Urinary bladder (tissue), 3 donors: ENCODE measurements at regions not wholly inside any gene's neighbourhood (a gene's known extent, or its start where the extent isn't known, plus 50 kb on each side); places are given as distances from the start of the nearest gene placed in this dataset.
"Not testable (repeated sequence)": the region's sequence is repeated elsewhere in the genome, so short reads cannot be mapped to it uniquely, and the experiment has no call there.

ENCODE experiments used
- DNase-seq: peaks from one replicate; pipeline ENCODE4 v3.0.0-alpha.2; 2015; ENCODE audit errors: extremely low spot score
- H3K27ac ChIP-seq: one replicate; pipeline ENCODE4 v1.5.1; 2013; ENCODE audit warnings: low read depth, mild to moderate bottlenecking, moderate library complexity
- H3K36me3 ChIP-seq: one replicate; pipeline ENCODE4 v1.6.1; 2013; ENCODE audit warnings: mild to moderate bottlenecking, moderate library complexity; ENCODE audit not compliant: insufficient read depth
- H3K4me1 ChIP-seq: one replicate; pipeline ENCODE4 v1.6.1; 2013; ENCODE audit warnings: mild to moderate bottlenecking, moderate library complexity; ENCODE audit not compliant: insufficient read depth
- H3K4me3 ChIP-seq: one replicate; pipeline ENCODE4 v1.5.1; 2013; ENCODE audit warnings: low read depth, low read length
- WGBS: extraction: QIAGEN DNeasy Blood & Tissue Kit; methylation state at CpG from one replicate; pipeline ENCODE4 v1.1.7; 2013; 5-methylcytosine and 5-hydroxymethylcytosine counted together
- donor health status: healthy with polysubstance abuse.
- donor health status: healthy.

DNA sequence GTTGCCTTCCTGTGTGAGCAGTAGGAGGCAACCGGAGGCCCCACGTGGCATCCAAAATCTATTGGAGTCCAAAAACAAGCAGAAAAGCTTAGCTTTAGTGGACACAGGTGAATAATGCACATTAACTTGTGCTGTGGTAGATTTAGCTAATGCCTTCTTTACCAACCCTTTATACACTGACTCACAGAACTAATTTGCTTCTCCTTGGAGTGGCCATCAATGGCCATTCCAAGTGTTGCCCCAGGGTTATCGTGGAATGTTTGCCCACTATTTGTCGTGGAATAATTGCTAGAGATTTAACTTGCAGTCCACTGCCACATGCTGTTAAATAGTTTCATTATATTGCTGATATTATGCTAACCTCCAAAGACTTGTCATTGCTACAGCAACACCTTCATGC, 729.1 kb downstream of the STPG2 start:
- WGBS: 92% methylated on average over 4 of the region's 4 CpGs
- DNase-seq: no peak
- Histone ChIP-seq H3K27ac (no peak overlapping the region), H3K4me1 (peaks cover 2% of the 10 kb centered on the region), H3K36me3 (no peaks in the 10 kb centered on the region), H3K4me3 (no peak overlapping the region)

DNA sequence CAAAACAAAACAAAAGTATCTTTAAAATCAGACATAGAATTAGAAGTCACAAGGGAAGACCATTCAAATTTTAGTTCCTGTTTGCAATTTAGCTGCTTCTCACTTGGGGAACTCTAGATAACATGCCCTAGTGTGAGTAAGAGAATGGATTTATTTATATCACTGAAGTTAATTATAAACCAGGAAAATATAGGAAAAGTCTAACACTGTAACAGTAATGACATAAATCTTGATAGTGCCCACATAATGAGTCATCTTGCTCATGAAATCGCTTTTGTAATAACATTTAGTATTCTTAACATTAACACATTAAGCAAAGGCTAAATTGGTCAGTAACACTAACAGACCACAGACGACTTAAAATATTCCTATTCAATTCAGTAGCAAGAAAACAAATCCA, 710.7 kb downstream of the STPG2 start:
- H3K4me3 ChIP-seq: no peak overlapping the region
- H3K36me3 ChIP-seq: no peaks in the 10 kb centered on the region
- DNase-seq: no peak
- WGBS: 88% methylated on average over 2 of the region's 2 CpGs
- H3K4me1 ChIP-seq: no peaks in the 10 kb centered on the region
- H3K27ac ChIP-seq: no peak overlapping the region

- H3K36me3 ChIP-seq, H3K4me3 ChIP-seq, H3K27ac ChIP-seq, H3K4me1 ChIP-seq, DNase-seq: not testable (repeated sequence)
- WGBS: 95% methylated on average over 21 of the region's 21 CpGs
Observed at GRCh38 chr4:97437998-97438705, 705.1 kb downstream of the STPG2 start.

GRCh38 chr4:97453186-97453585, 690.1 kb downstream of the STPG2 start:
- H3K4me1 ChIP-seq: no peaks in the 10 kb centered on the region
- no peak overlapping the region for H3K4me3 ChIP-seq
- DNase-seq: no peak
- H3K36me3 ChIP-seq: no peaks in the 10 kb centered on the region
- no peak overlapping the region for H3K27ac ChIP-seq
- 92% methylated on average over 6 of the region's 6 CpGs for WGBS

DNA sequence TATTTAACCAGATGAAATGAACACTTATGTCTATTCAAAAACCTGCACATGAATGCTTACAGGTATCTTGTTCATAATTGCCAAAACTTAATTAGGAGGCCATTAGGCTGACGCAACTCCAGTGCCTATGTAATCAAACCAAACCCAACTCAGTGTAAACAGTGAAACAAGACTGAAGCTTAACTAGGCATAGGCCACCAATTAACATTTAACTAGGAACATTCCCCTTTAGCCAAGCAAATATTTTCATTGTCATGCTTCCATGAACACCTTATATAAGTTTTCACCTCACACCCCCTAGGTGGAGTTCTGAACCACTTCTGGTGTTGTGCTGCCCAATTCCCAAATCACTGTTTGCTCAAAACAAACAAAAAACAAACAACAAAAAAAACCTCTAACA, 686.0 kb downstream of the STPG2 start:
- 24% methylated on average over 1 of the region's 1 CpG for WGBS
- Histone ChIP-seq H3K4me1 (no peaks in the 10 kb centered on the region), H3K27ac (no peak overlapping the region), H3K4me3 (no peak overlapping the region), H3K36me3 (no peaks in the 10 kb centered on the region)
- no peak for DNase-seq

DNA sequence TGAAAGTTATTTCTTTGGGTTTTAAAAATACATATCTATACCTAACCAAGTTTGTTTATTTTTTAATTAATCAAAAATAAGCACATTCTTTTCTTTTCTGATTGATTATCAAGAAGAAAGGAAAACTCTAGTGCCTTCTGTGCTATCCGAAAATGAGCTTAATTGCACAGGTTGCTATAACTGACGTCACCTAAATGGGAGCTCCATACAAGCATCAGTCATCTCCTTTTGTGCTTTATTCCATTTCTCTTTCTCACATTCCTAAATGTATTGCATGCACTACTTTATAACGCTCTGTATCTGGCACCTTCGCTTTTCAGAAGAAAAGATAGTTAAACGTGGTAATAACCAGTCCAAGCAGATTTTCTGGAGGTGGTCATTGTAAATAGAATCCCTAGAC, 675.0 kb downstream of the STPG2 start:
- H3K4me1 ChIP-seq: no peaks in the 10 kb centered on the region
- H3K36me3 ChIP-seq: no peaks in the 10 kb centered on the region
- no peak overlapping the region for H3K4me3 ChIP-seq
- no peak overlapping the region for H3K27ac ChIP-seq
- WGBS: 83% methylated on average over 5 of the region's 5 CpGs
- DNase-seq: no peak

DNA sequence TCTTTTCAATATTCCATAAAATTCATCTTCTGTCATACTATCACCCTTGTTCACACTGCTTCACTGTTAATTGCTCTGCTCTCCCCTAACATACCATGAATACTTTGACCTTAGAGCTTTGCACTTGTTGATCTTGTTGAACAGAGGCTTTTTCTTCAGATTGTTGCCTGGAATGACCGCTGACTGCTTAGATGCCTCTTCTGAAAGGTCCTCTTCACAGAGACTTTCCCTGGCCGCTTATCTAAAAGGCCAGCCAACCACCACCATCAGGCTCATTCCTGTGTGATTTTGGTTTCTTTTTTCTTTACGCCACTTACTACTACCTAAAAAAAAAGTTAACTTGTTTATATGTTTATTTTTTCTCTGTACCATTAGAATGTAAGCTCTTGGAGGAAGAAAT, 667.7 kb downstream of the STPG2 start:
- Histone ChIP-seq H3K4me3 (no peak overlapping the region), H3K4me1 (no peaks in the 10 kb centered on the region), H3K27ac (no peak overlapping the region), H3K36me3 (no peaks in the 10 kb centered on the region)
- 86% methylated on average over 3 of the region's 3 CpGs for WGBS
- DNase-seq: no peak

- WGBS: 83% methylated on average over 3 of the region's 3 CpGs
- DNase-seq: no peak
Observed at GRCh38 chr4:97477974-97478373, 665.3 kb downstream of the STPG2 start.

DNA sequence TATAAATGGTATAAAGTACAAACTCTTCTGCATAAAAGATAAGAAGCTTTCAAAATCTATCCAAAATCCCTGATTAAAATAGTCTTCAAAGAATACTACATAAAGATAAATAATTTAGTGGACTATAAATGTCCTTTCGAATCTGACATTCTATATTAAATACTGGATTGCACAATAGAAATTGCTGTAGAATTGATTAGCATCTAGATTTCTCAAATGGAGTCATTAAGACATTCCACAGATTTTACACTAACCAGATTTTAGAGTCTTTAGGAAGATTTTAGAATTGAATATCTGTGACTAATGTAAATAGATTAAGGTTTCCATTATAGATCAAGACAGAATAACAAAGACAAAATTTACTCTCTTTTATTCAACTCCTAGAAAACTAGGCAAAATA, 663.9 kb downstream of the STPG2 start:
- Histone ChIP-seq H3K27ac (no peak overlapping the region), H3K4me3 (no peak overlapping the region), H3K4me1 (no peaks in the 10 kb centered on the region), H3K36me3 (no peaks in the 10 kb centered on the region)
- WGBS: 42% methylated on average over 1 of the region's 1 CpG
- no peak for DNase-seq

More at GRCh38 chr4:97477974-97478373, 665.3 kb downstream of the STPG2 start:
- Histone ChIP-seq H3K4me1 (no peaks in the 10 kb centered on the region), H3K36me3 (no peaks in the 10 kb centered on the region), H3K4me3 (no peak overlapping the region), H3K27ac (no peak overlapping the region)

- Histone ChIP-seq H3K36me3 (no peaks in the 10 kb centered on the region), H3K27ac (no peak overlapping the region), H3K4me3 (no peak overlapping the region), H3K4me1 (no peaks in the 10 kb centered on the region)
- no peak for DNase-seq
- WGBS: 90% methylated on average over 3 of the region's 3 CpGs
Observed at GRCh38 chr4:97491856-97492255, 651.4 kb downstream of the STPG2 start.

GRCh38 chr4:97493815-97494518, 649.3 kb downstream of the STPG2 start:
- Histone ChIP-seq H3K4me3 (no peak overlapping the region), H3K4me1 (no peaks in the 10 kb centered on the region), H3K27ac (no peak overlapping the region), H3K36me3 (no peaks in the 10 kb centered on the region)
- 12% methylated on average over 1 of the region's 1 CpG for WGBS
- no peak for DNase-seq

DNA sequence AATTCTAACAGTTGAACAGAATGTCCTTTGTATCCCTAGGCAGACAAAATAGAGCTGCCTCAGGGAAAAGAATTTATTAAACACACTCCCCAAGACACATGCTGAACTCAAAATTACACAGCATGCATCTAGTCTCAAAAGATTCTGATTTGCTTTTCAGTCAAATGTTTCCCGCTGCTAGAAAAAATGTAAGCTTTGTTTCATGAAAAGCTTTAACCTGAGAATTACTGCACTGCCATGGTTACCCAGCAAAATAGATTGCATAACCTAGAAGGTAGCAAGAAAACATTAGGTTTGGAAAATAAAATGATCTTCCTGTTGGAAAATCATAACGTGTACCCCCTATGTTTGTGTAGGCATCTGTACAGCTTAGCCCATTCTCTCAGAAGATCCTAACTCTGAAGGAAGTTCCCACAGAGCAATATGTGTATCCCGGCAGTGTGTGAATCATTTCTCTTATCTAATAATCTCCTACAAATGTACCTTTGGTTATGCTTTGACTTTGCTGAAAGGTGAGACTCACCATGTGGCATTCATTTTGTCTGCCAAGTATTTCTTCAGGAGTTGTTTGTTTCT, 646.9 kb downstream of the STPG2 start:
- no peaks in the 10 kb centered on the region for H3K36me3 ChIP-seq
- no peak overlapping the region for H3K27ac ChIP-seq
- DNase-seq: no peak
- 39% methylated on average over 3 of the region's 3 CpGs for WGBS
- H3K4me3 ChIP-seq: no peak overlapping the region
- no peaks in the 10 kb centered on the region for H3K4me1 ChIP-seq

DNA sequence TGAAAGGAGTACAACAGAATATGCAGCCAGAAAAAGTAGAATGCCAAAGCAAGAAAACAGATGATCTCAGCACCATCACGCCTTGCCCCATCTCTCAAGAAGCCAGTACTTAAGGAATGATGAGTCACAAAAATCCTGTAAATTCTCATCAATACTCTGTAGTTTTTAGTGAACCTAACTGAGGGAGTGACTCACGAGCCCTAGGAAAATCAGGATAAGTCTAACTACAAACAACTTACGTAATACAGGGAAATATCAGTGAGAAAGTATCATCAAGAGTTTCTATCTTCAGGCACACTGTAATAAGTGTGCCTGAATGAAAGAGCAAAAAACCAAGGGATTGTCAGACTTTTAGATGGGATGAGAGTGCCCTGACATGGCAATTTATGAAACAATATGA, 644.4 kb downstream of the STPG2 start:
- no peak overlapping the region for H3K4me3 ChIP-seq
- no peaks in the 10 kb centered on the region for H3K4me1 ChIP-seq
- DNase-seq: no peak
- H3K27ac ChIP-seq: no peak overlapping the region
- 69% methylated on average over 3 of the region's 3 CpGs for WGBS
- H3K36me3 ChIP-seq: no peaks in the 10 kb centered on the region

- WGBS: 96% methylated on average over 2 of the region's 2 CpGs
- Histone ChIP-seq H3K4me3 (no peak overlapping the region), H3K27ac (no peak overlapping the region), H3K36me3 (no peaks in the 10 kb centered on the region), H3K4me1 (no peaks in the 10 kb centered on the region)
- DNase-seq: no peak
Observed at GRCh38 chr4:97500423-97500822, 642.9 kb downstream of the STPG2 start.
